HG02870 (cell line): ENCODE measurements at regions not wholly inside any gene's neighbourhood (a gene's known extent, or its start where the extent isn't known, plus 50 kb on each side); places are given as distances from the start of the nearest gene placed in this dataset.

Source experiments
- ATAC-seq: cut with Tn5 transposase; IDR thresholded peaks from one replicate; pipeline ENCODE4 v1.9.1; 2021; ENCODE audit warnings: mild to moderate bottlenecking, moderate library complexity; ENCODE audit not compliant: unreplicated experiment

GRCh38 chr9:88691091-88691490 lies 156.1 kb downstream of the NXNL2 start:
- no peak for ATAC-seq

- ATAC-seq: no peak
Measured at GRCh38 chr9:88691811-88692210, 156.8 kb downstream of the NXNL2 start.

DNA sequence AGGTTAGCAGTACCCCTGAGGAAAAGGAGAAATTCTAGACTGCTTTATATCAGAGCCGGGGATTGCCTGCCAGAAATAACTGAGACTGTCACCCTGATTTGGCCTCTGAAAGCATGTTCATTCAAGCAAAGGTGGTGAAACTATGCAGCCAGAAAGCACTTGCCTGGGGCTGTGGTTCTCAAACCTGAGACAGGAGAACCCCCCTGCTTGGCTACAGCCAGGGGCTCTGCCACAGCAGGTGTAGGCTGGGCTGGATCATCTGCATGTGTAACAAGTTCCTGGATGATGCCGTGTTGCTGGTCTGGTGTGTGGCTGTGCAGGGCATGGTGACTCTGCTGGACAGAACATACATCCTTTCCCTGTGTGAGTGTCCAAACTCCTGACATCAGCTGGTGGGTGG lies 157.8 kb downstream of the NXNL2 start:
- ATAC-seq: no peak

DNA sequence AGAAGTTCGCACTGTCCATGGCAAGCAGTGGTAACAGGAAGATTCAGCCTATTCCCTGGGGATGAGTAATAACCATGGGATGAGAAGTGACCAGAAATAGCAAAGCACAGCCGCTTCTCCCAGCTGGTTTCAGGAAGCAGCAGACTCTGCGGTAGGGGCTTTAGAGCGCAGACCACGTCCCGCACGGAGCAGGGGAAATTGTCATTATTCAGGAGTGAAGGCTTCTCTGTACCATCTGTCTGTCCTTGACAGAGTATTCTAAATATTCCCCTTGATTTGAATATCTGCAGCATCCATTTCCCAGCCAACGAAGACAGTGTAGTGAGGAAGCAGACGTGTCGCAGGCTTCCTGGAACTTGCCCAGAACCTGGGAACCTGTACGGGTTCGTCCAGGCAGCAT lies 159.6 kb downstream of the NXNL2 start:
- ATAC-seq: no peak

GRCh38 chr9:88696501-88696900 lies 161.5 kb downstream of the NXNL2 start:
- ATAC-seq: no peak

DNA sequence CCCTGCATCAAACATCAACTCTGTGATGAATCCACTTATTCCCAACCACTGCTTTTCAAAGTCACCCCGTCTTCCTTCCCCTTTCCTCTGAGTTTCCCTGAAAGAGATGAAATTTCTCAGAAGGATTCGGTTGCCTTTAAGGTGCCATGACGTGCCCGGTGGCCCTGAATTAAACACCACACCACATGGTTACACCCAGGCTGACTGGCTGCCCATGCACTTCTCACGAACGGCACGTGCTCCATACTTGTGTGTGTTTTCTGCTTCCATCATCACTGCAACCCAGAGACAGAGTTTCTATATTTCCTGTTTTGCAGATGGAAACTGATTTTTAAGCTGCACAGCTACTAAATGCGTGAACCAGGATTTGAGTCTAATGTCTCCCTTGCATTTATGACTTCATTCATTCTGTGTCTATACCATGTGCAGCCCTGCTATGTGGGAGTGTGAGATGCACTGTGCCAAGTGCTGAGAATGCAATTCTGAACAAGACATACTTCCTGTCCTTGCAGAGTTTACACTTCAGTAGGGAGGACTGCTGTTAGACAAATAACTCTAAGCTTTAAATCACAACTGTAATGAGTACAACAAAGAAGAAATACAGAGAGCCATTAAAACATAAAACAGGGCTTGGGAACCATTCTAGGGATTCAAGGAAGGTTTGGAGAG lies 162.9 kb downstream of the NXNL2 start:
- ATAC-seq: no peak

DNA sequence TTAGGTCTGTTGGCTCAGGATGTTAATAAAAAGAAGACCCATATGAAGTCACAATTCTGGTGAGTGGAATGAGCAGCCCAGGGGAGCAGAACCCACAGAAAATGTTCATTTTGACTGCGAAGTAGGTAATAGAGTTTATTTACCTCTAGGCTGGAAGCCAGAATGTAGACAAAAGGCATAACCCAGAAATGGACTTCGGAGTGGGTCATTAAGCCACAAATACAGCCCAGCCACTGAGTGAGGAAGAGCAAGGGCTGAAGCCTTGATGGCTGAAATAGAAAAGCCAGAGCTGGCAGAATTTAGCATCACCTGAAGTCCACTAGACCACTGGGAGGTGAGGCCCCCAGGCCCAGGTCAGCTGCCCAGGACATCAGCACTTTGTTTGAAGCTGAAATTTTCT lies 168.0 kb downstream of the NXNL2 start:
- no peak for ATAC-seq

DNA sequence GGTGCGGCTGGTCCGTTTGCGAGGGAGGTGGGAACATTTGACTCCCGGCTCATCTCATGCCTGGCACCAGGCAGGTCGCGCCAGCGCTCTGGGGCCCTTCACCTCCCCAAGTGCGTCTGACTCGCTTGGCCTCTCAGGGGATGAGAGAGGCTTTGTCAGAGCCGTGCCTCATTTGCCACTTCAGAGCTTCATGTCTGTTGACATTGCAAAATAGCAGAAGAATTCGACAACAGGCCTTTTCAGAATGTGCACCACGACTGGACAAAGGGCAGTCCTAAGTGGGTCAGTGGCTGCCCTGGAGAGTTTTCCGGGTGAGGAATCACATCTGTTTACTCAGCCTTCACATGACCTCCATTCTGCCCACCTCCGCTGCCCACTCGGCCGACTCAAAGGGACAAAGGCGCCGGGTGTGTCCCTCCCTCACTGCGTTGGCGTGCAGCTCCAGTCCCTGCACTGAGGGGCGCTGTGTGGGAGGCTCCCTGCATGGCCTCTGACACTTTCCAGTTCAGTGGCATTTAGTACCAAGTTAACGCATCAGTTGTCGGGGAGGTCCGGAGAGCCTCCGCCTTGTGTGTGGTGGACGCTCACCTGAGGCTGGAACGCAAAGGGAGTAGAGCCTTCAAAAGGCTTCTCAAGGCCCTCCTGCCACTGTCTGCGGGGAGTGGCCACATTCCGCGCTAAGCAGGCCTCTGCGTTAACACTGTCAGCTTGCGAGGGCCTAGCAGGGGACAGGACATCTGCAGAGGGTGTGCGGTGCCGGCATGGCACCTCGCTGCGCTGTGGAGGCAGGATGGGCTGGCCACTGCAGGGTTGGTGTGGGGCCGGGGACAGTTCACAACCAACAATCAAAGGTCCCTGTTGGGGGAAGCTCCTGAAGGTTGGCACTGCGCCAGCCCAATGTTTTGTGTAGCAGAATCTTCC lies 171.5 kb downstream of the NXNL2 start:
- no peak for ATAC-seq

DNA sequence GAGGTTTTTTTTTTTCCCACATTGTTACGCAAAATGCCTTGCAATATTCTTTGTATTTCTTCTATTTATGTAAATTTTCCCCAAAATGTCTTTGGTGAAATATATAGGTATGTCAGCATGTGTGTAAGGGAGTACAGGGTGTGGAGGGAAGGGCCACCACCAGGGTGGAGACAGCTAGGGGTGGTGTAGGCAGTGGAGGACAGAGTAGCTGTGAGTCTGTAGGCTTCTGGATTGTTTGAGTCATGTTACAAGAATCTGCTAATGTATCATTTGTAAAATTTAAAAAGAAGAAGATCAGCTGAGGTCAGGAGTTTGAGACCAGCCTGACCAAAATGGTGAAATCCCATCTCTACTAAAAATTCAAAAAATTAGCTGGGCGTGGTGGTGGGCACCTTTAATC lies 175.5 kb downstream of the NXNL2 start:
- no peak for ATAC-seq

DNA sequence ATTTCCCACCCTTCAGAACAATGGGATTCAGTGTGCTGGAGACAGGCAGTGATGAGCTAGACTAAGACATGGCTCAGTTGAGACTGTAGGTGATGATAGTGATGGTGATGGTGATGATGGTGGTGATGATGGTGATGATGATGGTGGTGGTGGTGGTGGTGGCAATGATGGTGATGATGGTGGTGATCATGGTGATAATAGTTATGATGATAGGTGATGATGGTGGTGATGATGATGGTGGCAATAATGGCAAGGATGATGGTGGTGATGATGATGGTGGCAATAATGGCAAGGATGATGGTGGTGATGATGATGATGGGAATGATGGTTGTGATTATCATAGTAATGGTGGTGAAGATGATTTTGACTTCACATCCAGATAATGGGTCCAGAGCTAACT lies 176.7 kb downstream of the NXNL2 start:
- no peak for ATAC-seq

DNA sequence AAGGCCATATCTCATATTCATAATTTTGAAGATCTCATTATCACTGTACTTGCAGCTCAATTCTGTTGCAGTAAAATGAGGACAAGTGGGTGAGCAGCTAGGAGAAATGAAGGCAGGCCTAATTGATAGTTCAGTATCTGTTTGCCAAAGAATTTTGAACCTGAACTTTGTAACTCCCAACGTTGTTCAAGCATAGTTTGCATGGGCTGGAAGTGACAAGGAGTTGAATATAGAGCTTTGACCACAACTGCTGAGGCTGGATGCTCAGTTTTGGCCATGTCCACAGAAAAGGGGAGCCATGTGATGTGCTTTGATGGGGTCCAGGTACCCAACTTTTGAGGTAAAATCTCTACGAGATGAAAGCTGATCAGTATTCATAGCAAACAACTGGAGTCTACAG lies 177.5 kb downstream of the NXNL2 start:
- no peak for ATAC-seq

- no peak for ATAC-seq
Measured at GRCh38 chr9:88713010-88713409, 178.0 kb downstream of the NXNL2 start.

DNA sequence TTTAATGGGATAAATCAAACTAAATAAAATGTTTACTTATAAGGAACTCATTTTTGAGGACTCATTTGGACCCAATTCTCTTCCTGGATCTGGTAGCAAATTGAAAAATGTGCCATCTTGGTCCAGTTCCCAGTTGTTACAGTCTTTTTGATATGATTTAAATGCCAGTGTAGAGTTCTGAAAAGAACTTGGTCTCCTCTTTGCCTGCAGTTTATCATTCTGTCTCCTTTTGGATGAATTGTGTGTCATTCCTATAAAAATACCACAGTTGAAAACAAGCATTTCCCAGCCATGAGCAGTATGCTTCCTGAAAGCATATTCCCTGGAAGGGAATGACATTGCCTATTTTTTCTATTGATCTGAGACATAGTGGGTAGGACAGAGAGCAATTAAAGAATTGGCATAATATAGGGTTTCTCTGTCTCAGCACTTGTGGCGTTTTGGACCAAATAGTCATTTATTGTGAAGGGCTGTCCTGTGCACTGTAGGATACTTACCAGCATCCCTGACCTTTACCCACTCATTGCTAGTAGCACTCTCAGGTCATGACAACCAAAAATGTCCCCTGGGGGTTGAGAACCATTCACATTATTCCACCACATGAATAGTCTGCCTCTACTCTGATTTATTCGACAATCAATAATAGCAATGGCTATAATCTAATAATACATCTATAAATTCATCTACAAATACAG lies 181.8 kb downstream of the NXNL2 start:
- no peak for ATAC-seq

- ATAC-seq: no peak
Measured at GRCh38 chr9:88721025-88721424, 186.0 kb downstream of the NXNL2 start.

DNA sequence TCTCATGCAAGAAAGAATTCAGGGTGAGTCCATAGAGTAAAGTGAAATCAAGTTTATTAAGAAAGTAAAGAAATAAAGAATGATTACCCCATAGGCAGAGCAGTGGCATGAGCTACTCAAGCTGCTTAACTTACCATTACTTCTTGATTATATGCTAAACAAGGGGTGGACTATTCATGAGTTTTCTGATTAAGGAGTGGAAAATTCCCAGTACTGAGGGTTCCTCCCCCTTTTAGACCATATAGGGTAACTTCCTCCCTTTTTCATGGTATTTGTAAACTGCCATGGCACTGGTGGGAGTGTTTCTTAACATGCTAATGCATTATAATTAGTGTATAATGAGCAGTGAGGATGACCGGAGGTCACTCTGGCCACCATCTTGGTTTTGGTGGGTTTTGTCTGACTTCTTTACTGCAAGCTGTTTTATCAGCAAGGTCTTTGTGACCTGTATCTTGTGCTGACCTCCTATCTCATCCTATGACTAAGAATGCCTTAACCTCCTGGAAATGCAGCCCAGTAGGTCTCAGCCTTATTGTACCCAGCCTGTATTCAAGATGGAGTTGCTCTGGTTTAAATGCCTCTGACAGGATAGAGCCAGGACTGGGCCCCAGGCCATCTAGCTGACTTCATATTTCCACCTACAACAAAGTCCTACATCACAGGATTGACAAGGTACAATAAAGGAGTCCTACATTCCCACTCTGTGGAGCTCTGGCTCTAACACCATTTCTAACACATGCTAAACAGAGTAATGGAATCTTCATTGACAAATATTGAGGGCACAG lies 186.7 kb downstream of the NXNL2 start:
- ATAC-seq: no peak

- no peak for ATAC-seq
Measured at GRCh38 chr9:88722753-88723152, 187.8 kb downstream of the NXNL2 start.

GRCh38 chr9:88723751-88724150 lies 188.8 kb downstream of the NXNL2 start:
- no peak for ATAC-seq

DNA sequence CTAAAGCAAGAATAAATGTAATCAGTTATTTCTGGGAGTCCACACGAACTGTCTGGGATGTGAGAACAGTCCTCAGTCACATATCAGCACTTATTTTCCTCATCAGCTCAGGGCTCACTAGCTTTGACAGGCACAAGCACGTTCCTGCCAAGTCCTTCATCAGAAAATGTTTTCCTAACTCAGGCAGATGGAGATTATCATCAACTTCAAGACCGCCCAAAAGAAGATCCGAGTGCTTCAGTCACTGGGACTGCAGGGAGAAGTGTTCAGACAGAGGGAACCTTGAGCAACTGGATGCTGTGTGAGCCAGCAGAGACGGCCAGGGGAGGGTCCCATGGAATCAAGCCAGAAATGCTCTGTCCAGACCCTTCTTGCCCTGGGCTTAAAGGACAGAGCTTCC lies 189.4 kb downstream of the NXNL2 start:
- no peak for ATAC-seq

- no peak for ATAC-seq
Measured at GRCh38 chr9:88725300-88726019, 190.5 kb downstream of the NXNL2 start.

- no peak for ATAC-seq
Measured at GRCh38 chr9:88726803-88727202, 191.8 kb downstream of the NXNL2 start.
